Spleen (tissue), 11 donors: ENCODE measurements at regions not wholly inside any gene's neighbourhood (a gene's known extent, or its start where the extent isn't known, plus 50 kb on each side); places are given as distances from the start of the nearest gene placed in this dataset.

Experiments used
- DNase-seq: peaks from one replicate; pipeline ENCODE4 v3.0.0-alpha.2; 2020
- H3K27ac ChIP-seq, 8 donors: fragments of 200-600 bp; sonication (generic) in 7 of 8; 1 replicate in 4 of 8; 2 replicates in 4 of 8; pipeline versions ENCODE4 v1.5.0 to v1.8.0; 2016 to 2021; ENCODE audit warnings: inconsistent platforms in 4 of 8, mild to moderate bottlenecking in 4 of 8, moderate library complexity in 1 of 8
- H3K27me3 ChIP-seq, 7 donors: fragments of 200-600 bp; sonication (generic) in 6 of 7; replicated peaks in 1 of 7; 1 replicate in 4 of 7; 2 replicates in 3 of 7; pipeline versions ENCODE4 v1.5.0 to v1.8.0; 2016 to 2021; ENCODE audit warnings: inconsistent platforms in 3 of 7, mild to moderate bottlenecking in 1 of 7
- H3K36me3 ChIP-seq, 6 donors: fragments of 200-600 bp; sonication (generic) in 5 of 6; 1 replicate in 4 of 6; 2 replicates in 2 of 6; pipeline versions ENCODE4 v1.5.0 to v1.8.0; 2016 to 2021; ENCODE audit warnings: inconsistent platforms in 2 of 6
- H3K4me1 ChIP-seq, 6 donors: fragments of 200-600 bp; sonication (generic) in 5 of 6; 1 replicate in 3 of 6; 2 replicates in 3 of 6; pipeline versions ENCODE4 v1.5.0 to v1.8.0; 2016 to 2021; ENCODE audit warnings: inconsistent platforms in 3 of 6
- H3K4me3 ChIP-seq, 8 donors: fragments of 200-600 bp; sonication (generic) in 7 of 8; 1 replicate in 4 of 8; 2 replicates in 4 of 8; pipeline versions ENCODE4 v1.5.0 to v1.8.0; 2016 to 2021; ENCODE audit warnings: inconsistent platforms in 4 of 8, mild to moderate bottlenecking in 4 of 8, moderate library complexity in 2 of 8
- H3K9me3 ChIP-seq, 8 donors: fragments of 200-600 bp; sonication (generic) in 7 of 8; 1 replicate in 4 of 8; 2 replicates in 4 of 8; pipeline versions ENCODE4 v1.5.0 to v1.8.0; 2016 to 2021; ENCODE audit warnings: inconsistent platforms in 4 of 8
- POLR2A ChIP-seq, 3 donors: fragments of 450-650 bp; IDR thresholded peaks; one replicate each; pipeline ENCODE4 v1.5.1; 2017; ENCODE audit warnings: antibody characterized with exemption in 3 of 3, mild to moderate bottlenecking in 1 of 3
- POLR2AphosphoS5 ChIP-seq, 3 donors: sonication (generic); formaldehyde crosslinking; IDR thresholded peaks; one replicate each; pipeline ENCODE4 v1.5.1; 2017; ENCODE audit warnings: antibody characterized with exemption in 3 of 3
- WGBS, 5 donors: extraction: QIAGEN DNeasy Blood & Tissue Kit in 3 of 5; methylation state at CpG; one replicate each; pipeline versions ENCODE4 v1.1.5 to v1.1.7; 2013 to 2018; 5-methylcytosine and 5-hydroxymethylcytosine counted together
- intact Hi-C: fragments of 100-400 bp; cut with DNase I; formaldehyde crosslinking; loops from one replicate; pipeline ENCODE4 v1.15.0; 2023; ENCODE audit warnings: low total_unique reads
- TF ChIP-seq, protein P1 (sequence below), 11 experiments: fragments of 200-600 bp in 7 of 11; fragments of 450-650 bp in 4 of 11; sonication (generic) in 4 of 11; IDR thresholded peaks in 8 of 11; conservative IDR thresholded peaks in 3 of 11; 1 replicate in 7 of 11; 2 replicates in 4 of 11; pipeline versions ENCODE4 v1.4.0 to v1.8.0; 2016 to 2021; ENCODE audit warnings: antibody characterized with exemption in 11 of 11, inconsistent platforms in 4 of 11, mild to moderate bottlenecking in 1 of 11
- donor health status: healthy with polysubstance abuse.
- donor health status: DM: no; HTN: no; CAD: no; lungs with moderate emphysema.
- donor health status: DM: no; HTN: no; CAD: no.
- donor health status: Bipolar disorder and iron deficiency.
- donor health status: healthy.
- donor health status: DM: no; HTN: no; CAD: no.
- donor health status: DM: yes; HTN: yes; CAD: no.

DNA sequence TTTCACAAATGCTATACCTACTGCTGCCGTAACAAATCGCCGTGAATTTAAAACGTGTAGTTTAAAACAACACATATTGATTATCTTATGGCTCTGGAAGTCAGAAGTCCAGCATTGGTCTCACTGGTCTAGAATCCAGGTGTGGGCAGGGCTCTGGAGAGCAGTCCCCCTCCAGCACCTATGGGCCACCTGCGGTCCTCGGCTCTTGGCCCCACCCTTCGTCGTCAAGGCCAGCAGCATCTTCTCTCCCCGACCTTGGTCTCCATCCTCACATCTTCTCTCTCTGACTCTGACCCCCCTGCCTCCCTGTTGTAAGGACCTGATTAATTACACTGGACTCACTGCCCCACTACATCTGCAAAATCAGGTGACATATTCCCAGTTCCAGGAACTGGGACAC is 106.4 kb upstream of the COL5A1 start:
- Histone ChIP-seq H3K9me3 (peaks cover 0 to 12% (median 8%) of the 10 kb centered on the region in 8 donors), H3K36me3 (no peaks in the 10 kb centered on the region), H3K4me1 (no peaks in the 10 kb centered on the region), H3K4me3 (no peak overlapping the region), H3K27me3 (peaks cover 0 to 9% (median 0%) of the 10 kb centered on the region in 7 donors), H3K27ac (no peak overlapping the region)
- TF ChIP-seq POLR2AphosphoS5 (IDR thresholded peaks at IDR 0.05) (no peak), POLR2A (IDR thresholded peaks at IDR 0.05) (no peak)
- TF ChIP-seq, protein P1, sequence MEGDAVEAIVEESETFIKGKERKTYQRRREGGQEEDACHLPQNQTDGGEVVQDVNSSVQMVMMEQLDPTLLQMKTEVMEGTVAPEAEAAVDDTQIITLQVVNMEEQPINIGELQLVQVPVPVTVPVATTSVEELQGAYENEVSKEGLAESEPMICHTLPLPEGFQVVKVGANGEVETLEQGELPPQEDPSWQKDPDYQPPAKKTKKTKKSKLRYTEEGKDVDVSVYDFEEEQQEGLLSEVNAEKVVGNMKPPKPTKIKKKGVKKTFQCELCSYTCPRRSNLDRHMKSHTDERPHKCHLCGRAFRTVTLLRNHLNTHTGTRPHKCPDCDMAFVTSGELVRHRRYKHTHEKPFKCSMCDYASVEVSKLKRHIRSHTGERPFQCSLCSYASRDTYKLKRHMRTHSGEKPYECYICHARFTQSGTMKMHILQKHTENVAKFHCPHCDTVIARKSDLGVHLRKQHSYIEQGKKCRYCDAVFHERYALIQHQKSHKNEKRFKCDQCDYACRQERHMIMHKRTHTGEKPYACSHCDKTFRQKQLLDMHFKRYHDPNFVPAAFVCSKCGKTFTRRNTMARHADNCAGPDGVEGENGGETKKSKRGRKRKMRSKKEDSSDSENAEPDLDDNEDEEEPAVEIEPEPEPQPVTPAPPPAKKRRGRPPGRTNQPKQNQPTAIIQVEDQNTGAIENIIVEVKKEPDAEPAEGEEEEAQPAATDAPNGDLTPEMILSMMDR (IDR thresholded peaks at IDR 0.05 in 8 of 11, conservative IDR thresholded peaks at IDR 0.05 in 3 of 11): no peak
- 88 to 97% (median 94%) methylated on average over 9 of the region's 9 CpGs for WGBS, 5 donors
- DNase-seq: peak; percentile 27
- intact Hi-C loops: no loop called here

DNA sequence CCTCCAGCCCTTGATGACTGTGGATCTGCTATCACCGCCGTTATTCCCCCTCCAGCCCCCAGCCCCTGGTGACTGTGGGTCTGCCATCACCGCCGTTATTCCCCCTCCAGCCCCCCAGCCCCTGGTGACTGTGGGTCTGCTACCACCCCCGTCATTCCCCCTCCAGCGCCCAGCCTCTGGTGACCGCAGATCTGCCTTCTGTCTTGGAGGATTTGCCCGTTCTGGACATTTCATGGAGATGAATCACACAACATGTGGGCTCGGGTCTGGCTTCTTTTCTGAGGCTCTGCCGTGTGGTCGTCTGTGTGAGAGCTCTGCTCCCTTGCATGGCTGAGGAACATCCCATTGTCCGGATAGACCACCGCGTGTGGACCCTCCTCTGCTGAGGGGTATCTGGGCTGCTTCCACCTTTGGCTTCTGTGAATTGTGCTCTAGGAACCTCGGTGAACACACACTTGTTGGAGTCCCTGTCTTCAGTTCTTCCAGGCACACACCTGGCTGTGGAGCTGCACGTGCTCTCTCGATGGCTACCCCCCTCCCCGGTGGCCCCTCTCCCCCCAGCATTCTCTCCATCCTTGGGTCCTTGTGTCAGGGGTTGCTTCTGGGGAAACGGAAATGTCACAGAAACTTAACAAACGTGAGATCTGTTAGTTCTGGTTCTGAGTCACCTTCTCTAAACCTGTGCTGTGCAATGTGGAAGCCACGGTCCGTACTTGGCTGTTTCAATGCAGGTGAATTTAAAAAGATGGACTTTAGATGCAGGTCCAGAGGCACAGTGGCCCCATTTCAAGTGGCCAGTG is 105.3 kb upstream of the COL5A1 start:
- TF ChIP-seq POLR2A (IDR thresholded peaks at IDR 0.05): no peak
- TF ChIP-seq, protein P1 (IDR thresholded peaks at IDR 0.05 in 8 of 11, conservative IDR thresholded peaks at IDR 0.05 in 3 of 11): no peak
- TF ChIP-seq POLR2AphosphoS5 (IDR thresholded peaks at IDR 0.05): no peak
- Histone ChIP-seq H3K4me1 (no peaks in the 10 kb centered on the region), H3K9me3 (peaks cover 0 to 1% (median 0%) of the 10 kb centered on the region in 8 donors), H3K27ac (no peak overlapping the region), H3K27me3 (peaks cover 0 to 9% (median 0%) of the 10 kb centered on the region in 7 donors), H3K36me3 (no peaks in the 10 kb centered on the region), H3K4me3 (no peak overlapping the region)
- intact Hi-C loops: no loop called here
- 77 to 89% (median 85%) methylated on average over 21 to 22 of the region's 22 CpGs for WGBS, 5 donors
- peak; percentile 19 for DNase-seq

DNA sequence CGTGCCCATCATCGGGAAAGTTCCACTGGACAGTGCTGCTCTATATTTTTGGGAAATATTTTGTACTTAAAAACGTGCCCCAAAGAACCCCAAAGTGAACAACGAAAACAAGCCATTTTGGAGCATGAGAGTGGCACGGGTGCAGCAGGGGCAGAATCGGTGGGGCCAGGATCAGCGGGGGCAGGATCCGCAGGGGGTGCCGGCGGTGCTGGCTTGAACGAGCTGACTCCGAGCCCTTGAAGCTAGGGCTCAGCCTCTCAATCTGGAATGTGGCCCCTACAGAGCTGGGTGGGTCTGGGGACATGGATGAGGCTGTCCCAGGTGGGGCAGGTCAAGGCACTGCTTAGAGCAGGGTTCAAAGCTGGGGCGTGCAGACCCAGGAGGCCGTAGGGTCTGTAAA is 104.7 kb upstream of the COL5A1 start:
- Histone ChIP-seq H3K4me1 (no peaks in the 10 kb centered on the region), H3K36me3 (no peaks in the 10 kb centered on the region), H3K27me3 (peaks cover 0 to 9% (median 0%) of the 10 kb centered on the region in 7 donors), H3K27ac (no peak overlapping the region), H3K4me3 (no peak overlapping the region), H3K9me3 (no peaks in the 10 kb centered on the region)
- DNase-seq: no peak
- TF ChIP-seq POLR2A (IDR thresholded peaks at IDR 0.05): no peak
- no peak for TF ChIP-seq POLR2AphosphoS5 (IDR thresholded peaks at IDR 0.05)
- TF ChIP-seq, protein P1 (IDR thresholded peaks at IDR 0.05 in 8 of 11, conservative IDR thresholded peaks at IDR 0.05 in 3 of 11): no peak
- 87 to 96% (median 89%) methylated on average over 12 to 14 of the region's 14 CpGs for WGBS, 5 donors
- intact Hi-C loops: no loop called here

DNA sequence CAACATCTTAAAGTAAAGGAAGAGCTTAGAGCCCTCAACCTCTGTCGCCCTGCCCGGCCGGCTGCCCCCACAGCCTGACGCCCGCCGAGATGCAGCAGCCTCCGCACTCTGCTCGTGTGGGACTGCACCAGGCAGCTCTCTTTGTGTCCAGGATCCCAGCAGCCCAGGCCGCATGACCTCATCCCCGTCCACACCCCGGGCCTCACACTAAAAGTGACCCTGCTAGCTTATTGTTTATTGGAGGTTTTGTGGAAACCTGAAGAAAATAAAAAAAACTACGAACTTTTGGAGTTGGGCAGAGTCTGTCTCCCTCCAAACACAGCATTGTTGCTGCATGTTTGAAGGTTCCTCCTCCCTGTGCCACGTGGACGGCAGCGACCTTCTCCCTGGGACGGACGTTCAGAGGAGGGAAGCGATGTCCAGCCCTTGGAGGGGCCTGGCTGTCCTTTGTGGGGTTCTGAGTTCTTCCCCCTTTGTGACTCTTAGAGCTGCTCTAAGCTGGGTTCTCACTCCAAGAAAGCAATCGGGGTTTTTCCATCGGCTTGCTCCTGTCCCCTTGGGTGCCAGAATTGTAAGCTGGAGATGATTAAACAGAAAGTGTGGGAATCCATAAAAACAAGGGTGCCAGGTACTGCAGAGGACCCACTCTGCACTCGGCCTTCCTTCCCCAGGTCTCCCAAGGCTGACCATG is 103.5 kb upstream of the COL5A1 start:
- TF ChIP-seq POLR2A (IDR thresholded peaks at IDR 0.05): no peak
- no peak for TF ChIP-seq POLR2AphosphoS5 (IDR thresholded peaks at IDR 0.05)
- TF ChIP-seq, protein P1 (IDR thresholded peaks at IDR 0.05 in 8 of 11, conservative IDR thresholded peaks at IDR 0.05 in 3 of 11): no peak
- H3K36me3 ChIP-seq: no peaks in the 10 kb centered on the region
- intact Hi-C loops: no loop called here
- no peak overlapping the region for H3K4me3 ChIP-seq
- H3K4me1 ChIP-seq: no peaks in the 10 kb centered on the region
- H3K27ac ChIP-seq: no peak overlapping the region
- WGBS, 5 donors: 67 to 87% (median 82%) methylated on average over 12 to 21 of the region's 21 CpGs
- no peak for DNase-seq
- no peaks in the 10 kb centered on the region for H3K9me3 ChIP-seq
- H3K27me3 ChIP-seq: peaks cover 0 to 9% (median 0%) of the 10 kb centered on the region in 7 donors
